Hematopoietic multipotent progenitor cell (in vitro differentiated cells): ENCODE measurements at regions not wholly inside any gene's neighbourhood (a gene's known extent, or its start where the extent isn't known, plus 50 kb on each side); places are given as distances from the start of the nearest gene placed in this dataset.
"Not testable (repeated sequence)": the region's sequence is repeated elsewhere in the genome, so short reads cannot be mapped to it uniquely, and the experiment has no call there.

Experiments
- DNase-seq, 3 donors: peaks; one replicate each; pipeline ENCODE4 v3.0.0-alpha.2; 2011 to 2015; ENCODE audit warnings: low read depth in 2 of 3, low spot score in 2 of 3

GRCh38 chr1:9459816-9460407, 79.4 kb upstream of the SLC25A33 start:
- DNase-seq: no peak

- no peak for DNase-seq
Observed at GRCh38 chr1:9465640-9466039, 73.6 kb upstream of the SLC25A33 start.

- no peak for DNase-seq
Observed at GRCh38 chr1:9466780-9467758, 72.2 kb upstream of the SLC25A33 start.

GRCh38 chr1:9469882-9470281, 69.4 kb upstream of the SLC25A33 start:
- not testable (repeated sequence) for DNase-seq

GRCh38 chr1:9471679-9472078, 67.6 kb upstream of the SLC25A33 start:
- DNase-seq: no peak

GRCh38 chr1:9472386-9473031, 66.8 kb upstream of the SLC25A33 start:
- no peak for DNase-seq

GRCh38 chr1:9473032-9473807, 66.0 kb upstream of the SLC25A33 start:
- DNase-seq: no peak

GRCh38 chr1:9475061-9475627, 64.1 kb upstream of the SLC25A33 start:
- no peak for DNase-seq

- no peak for DNase-seq
Observed at GRCh38 chr1:9476790-9477463, 62.3 kb upstream of the SLC25A33 start.

- DNase-seq: no peak
Observed at GRCh38 chr1:9477535-9477934, 61.7 kb upstream of the SLC25A33 start.

GRCh38 chr1:9478021-9478420, 61.2 kb upstream of the SLC25A33 start:
- no peak for DNase-seq

GRCh38 chr1:9481048-9481447, 58.2 kb upstream of the SLC25A33 start:
- no peak for DNase-seq

GRCh38 chr1:9482403-9482802, 56.9 kb upstream of the SLC25A33 start:
- DNase-seq: no peak

- no peak for DNase-seq
Observed at GRCh38 chr1:9482816-9483572, 56.3 kb upstream of the SLC25A33 start.

- no peak for DNase-seq
Observed at GRCh38 chr1:9486466-9487140, 52.7 kb upstream of the SLC25A33 start.
